ENCODE measurements at regions not wholly inside any gene's neighbourhood (a gene's known extent, or its start where the extent isn't known, plus 50 kb on each side); places are given as distances from the start of the nearest gene placed in this dataset.

GRCh38 chr10:94197241-94197640 is 165.5 kb downstream of the NOC3L start:
- no peaks in the 10 kb centered on the region for H3F3A ChIP-seq (replicated peaks; ENCODE audit: low read depth)
- no peak overlapping the region for H3K4me3 ChIP-seq
- H3K9me2 ChIP-seq (ENCODE audit: insufficient read depth): no peaks in the 10 kb centered on the region; the same call in 1 of the 2 replicates
- TF ChIP-seq REST (IDR thresholded peaks at IDR 0.05; ENCODE audit: unreplicated experiment) (no peak), EZH2phosphoT487 (IDR thresholded peaks at IDR 0.05; ENCODE audit: unreplicated experiment) (no peak), ZNF331 (CRISPR knock-in tag; IDR thresholded peaks at IDR 0.05; ENCODE audit: low read depth) (no peak), CTCF (conservative IDR thresholded peaks at IDR 0.05; ENCODE audit: low read depth in 2 of 2) (no peak), ZNF114 (CRISPR knock-in tag; IDR thresholded peaks at IDR 0.05) (no peak), NANOG (IDR thresholded peaks at IDR 0.05; ENCODE audit: borderline replicate concordance) (no peak), JUNB (IDR thresholded peaks at IDR 0.05; ENCODE audit: unreplicated experiment) (no peak), ZNF462 (CRISPR knock-in tag; IDR thresholded peaks at IDR 0.05) (no peak), CREB1 (CRISPR knock-in tag; IDR thresholded peaks at IDR 0.05; ENCODE audit: low read depth) (no peak), ETS1 (IDR thresholded peaks at IDR 0.05) (no peak), EZH2 (IDR thresholded peaks at IDR 0.05; ENCODE audit: low read depth, unreplicated experiment) (no peak), POLR2AphosphoS5 (IDR thresholded peaks at IDR 0.05; ENCODE audit: low read depth) (no peak), STAT1 (IDR thresholded peaks at IDR 0.05; ENCODE audit: unreplicated experiment) (no peak)
- no peaks in the 10 kb centered on the region for H4K20me1 ChIP-seq (replicated peaks; ENCODE audit: insufficient read depth)
- no peaks in the 10 kb centered on the region for H3K79me2 ChIP-seq (replicated peaks; ENCODE audit: insufficient read depth)
- DNase-seq (ENCODE audit: low spot score) (no peak), ATAC-seq (no peak)
- Mint-ChIP-seq H3K9me3 (no peaks in the 10 kb centered on the region), H3K4me1 (peaks cover 6% of the 10 kb centered on the region; the same call in 2 of the 3 replicates), H3K27ac (no peak overlapping the region), H3K36me3 (ENCODE audit: low read depth) (no peaks in the 10 kb centered on the region), H3K4me3 (no peak overlapping the region), H3K27me3 (ENCODE audit: insufficient read depth, low read depth, poor library complexity) (no peaks in the 10 kb centered on the region)
- no peak overlapping the region for H2AFZ ChIP-seq
- peaks cover 5% of the 10 kb centered on the region for H3K4me1 ChIP-seq (ENCODE audit: insufficient read depth)
- H3K27me3 ChIP-seq (ENCODE audit: insufficient read depth): no peaks in the 10 kb centered on the region; the same call in 1 of the 2 replicates
- no peak overlapping the region for H3K4me2 ChIP-seq
- no peak overlapping the region for H3K27ac ChIP-seq (ENCODE audit: low read depth)
- no peaks in the 10 kb centered on the region for H3K36me3 ChIP-seq (ENCODE audit: insufficient read depth)

Data from GM23338 (cell line).